Natural killer cell (primary cell): ENCODE measurements at regions not wholly inside any gene's neighbourhood (a gene's known extent, or its start where the extent isn't known, plus 50 kb on each side); places are given as distances from the start of the nearest gene placed in this dataset.

Experiments used
- ATAC-seq, 3 donors: fragments of 150-1000 bp in 2 of 3; fragments of 200-7000 bp in 1 of 3; cut with Tn5 transposase; 1 replicate in 1 of 3; 2 replicates in 2 of 3; pipeline ENCODE4 v1.10.0; 2021; ENCODE audit warnings: mild to moderate bottlenecking in 2 of 3, moderate library complexity in 2 of 3
- DNase-seq, 2 donors: peaks; one replicate each; pipeline versions ENCODE4 v3.0.0 to v3.0.0-alpha.2; 2013 to 2021; ENCODE audit warnings: mixed read lengths in 1 of 2
- H3K27ac ChIP-seq: one replicate; pipeline ENCODE4 v1.5.1; 2013; ENCODE audit warnings: mild to moderate bottlenecking, low read length
- H3K27me3 ChIP-seq: one replicate; pipeline ENCODE4 v1.6.1; 2013; ENCODE audit warnings: low read length; ENCODE audit not compliant: control insufficient read depth, insufficient read depth
- H3K36me3 ChIP-seq: one replicate; pipeline ENCODE4 v1.6.1; 2013; ENCODE audit warnings: low read length; ENCODE audit not compliant: control insufficient read depth, insufficient read depth
- H3K4me1 ChIP-seq: one replicate; pipeline ENCODE4 v1.6.1; 2013; ENCODE audit warnings: low read length; ENCODE audit not compliant: control insufficient read depth, insufficient read depth
- H3K4me3 ChIP-seq: one replicate; pipeline ENCODE4 v1.5.1; 2013; ENCODE audit warnings: low read length
- H3K9me3 ChIP-seq: one replicate; pipeline ENCODE4 v1.6.1; 2013; ENCODE audit warnings: low read length; ENCODE audit not compliant: control insufficient read depth, insufficient read depth
- H3K27ac Mint-ChIP-seq, 2 donors: one replicate each; pipeline ENCODE4 v1.8.0; 2022; ENCODE audit warnings: mild to moderate bottlenecking in 2 of 2, mixed read lengths in 2 of 2, moderate library complexity in 1 of 2
- H3K27me3 Mint-ChIP-seq, 2 donors: one replicate each; pipeline ENCODE4 v1.8.0; 2022; ENCODE audit warnings: low read depth in 2 of 2, mixed read lengths in 2 of 2
- H3K36me3 Mint-ChIP-seq: one replicate; pipeline ENCODE4 v1.8.0; 2022; ENCODE audit warnings: mixed read lengths
- H3K4me1 Mint-ChIP-seq, 2 donors: one replicate each; pipeline ENCODE4 v1.8.0; 2022; ENCODE audit warnings: mixed read lengths in 2 of 2
- H3K4me3 Mint-ChIP-seq: one replicate; pipeline ENCODE4 v1.8.0; 2022; ENCODE audit warnings: mild to moderate bottlenecking, moderate library complexity, mixed read lengths
- H3K9me3 Mint-ChIP-seq, 2 donors: one replicate each; pipeline ENCODE4 v1.8.0; 2022; ENCODE audit warnings: mixed read lengths in 2 of 2
- WGBS: methylation state at CpG from one replicate; pipeline ENCODE4 v1.1.7; 2013; ENCODE audit warnings: missing lambda C conversion rate; ENCODE audit not compliant: insufficient coverage; 5-methylcytosine and 5-hydroxymethylcytosine counted together
- intact Hi-C: fragments of 100-400 bp; cut with micrococcal nuclease; formaldehyde crosslinking; loops from one replicate; pipeline ENCODE4 v1.14.2; 2022
- TF ChIP-seq, protein P1 (sequence below): fragments of 200-600 bp; IDR thresholded peaks from one replicate; pipeline ENCODE4 v1.8.0; 2022; ENCODE audit warnings: antibody characterized with exemption

DNA sequence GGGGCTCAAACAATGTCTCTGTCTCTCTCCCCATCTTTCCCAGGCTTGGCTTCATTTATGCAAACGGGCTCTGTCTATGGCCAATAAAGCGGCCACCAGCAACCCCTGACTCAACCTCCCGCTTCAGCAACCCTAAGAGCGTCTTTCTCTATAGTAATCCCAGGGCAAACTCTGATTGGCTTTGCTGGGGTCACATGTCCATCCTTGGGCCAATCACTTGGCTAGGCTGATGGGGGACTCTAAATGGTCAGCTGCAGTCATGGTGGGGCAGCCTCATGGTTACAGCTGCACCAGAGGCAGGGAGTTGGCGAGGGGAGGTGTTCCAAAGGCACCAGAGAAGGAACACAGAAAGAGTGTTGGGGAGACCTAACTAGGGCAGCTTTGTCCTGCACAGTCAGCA is 68.5 kb upstream of the BLCAP start:
- H3K36me3 Mint-ChIP-seq: no peaks in the 10 kb centered on the region

DNA sequence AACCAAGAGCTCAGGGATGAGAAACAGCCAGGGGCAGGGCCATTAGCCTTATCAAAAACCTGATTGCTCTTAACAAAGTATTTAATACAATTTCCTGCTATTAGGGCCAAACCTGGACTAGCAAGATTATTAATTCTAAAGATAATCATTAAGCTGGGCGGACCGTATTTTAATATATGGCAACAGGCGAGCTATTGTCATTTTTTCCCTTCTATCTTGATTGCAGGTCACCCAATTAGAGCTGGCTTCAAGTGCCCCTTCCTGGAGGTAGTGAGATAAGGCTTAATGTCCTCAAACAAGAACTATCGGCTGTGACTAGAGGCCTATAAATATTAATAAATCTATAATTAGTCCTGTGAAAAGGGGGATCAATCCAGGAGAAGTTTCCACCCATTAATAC is 66.0 kb upstream of the BLCAP start:
- Mint-ChIP-seq H3K36me3 (no peaks in the 10 kb centered on the region), H3K27me3 (peaks cover 11 to 36% of the 10 kb centered on the region in 2 donors), H3K9me3 (no peaks in the 10 kb centered on the region), H3K27ac (no peak overlapping the region), H3K4me1 (no peaks in the 10 kb centered on the region), H3K4me3 (no peak overlapping the region)
- peaks cover 3% of the 10 kb centered on the region for H3K27me3 ChIP-seq
- no peak for ATAC-seq
- intact Hi-C loops: no loop called here
- no peak overlapping the region for H3K4me3 ChIP-seq
- no peak overlapping the region for H3K27ac ChIP-seq
- H3K4me1 ChIP-seq: no peaks in the 10 kb centered on the region
- no peaks in the 10 kb centered on the region for H3K36me3 ChIP-seq
- H3K9me3 ChIP-seq: no peaks in the 10 kb centered on the region
- WGBS: 89% methylated on average over 3 of the region's 4 CpGs
- DNase-seq: no peak
- TF ChIP-seq, protein P1, sequence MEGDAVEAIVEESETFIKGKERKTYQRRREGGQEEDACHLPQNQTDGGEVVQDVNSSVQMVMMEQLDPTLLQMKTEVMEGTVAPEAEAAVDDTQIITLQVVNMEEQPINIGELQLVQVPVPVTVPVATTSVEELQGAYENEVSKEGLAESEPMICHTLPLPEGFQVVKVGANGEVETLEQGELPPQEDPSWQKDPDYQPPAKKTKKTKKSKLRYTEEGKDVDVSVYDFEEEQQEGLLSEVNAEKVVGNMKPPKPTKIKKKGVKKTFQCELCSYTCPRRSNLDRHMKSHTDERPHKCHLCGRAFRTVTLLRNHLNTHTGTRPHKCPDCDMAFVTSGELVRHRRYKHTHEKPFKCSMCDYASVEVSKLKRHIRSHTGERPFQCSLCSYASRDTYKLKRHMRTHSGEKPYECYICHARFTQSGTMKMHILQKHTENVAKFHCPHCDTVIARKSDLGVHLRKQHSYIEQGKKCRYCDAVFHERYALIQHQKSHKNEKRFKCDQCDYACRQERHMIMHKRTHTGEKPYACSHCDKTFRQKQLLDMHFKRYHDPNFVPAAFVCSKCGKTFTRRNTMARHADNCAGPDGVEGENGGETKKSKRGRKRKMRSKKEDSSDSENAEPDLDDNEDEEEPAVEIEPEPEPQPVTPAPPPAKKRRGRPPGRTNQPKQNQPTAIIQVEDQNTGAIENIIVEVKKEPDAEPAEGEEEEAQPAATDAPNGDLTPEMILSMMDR: no peak

More for the DNA sequence above, 68.5 kb upstream of the BLCAP start:
- Mint-ChIP-seq H3K27me3 (peaks cover 18 to 47% of the 10 kb centered on the region in 2 donors), H3K4me1 (no peaks in the 10 kb centered on the region), H3K27ac (no peak overlapping the region), H3K4me3 (no peak overlapping the region), H3K9me3 (no peaks in the 10 kb centered on the region)
- 91% methylated on average over 5 of the region's 5 CpGs for WGBS
- Histone ChIP-seq H3K4me3 (no peak overlapping the region), H3K27me3 (peaks cover 3% of the 10 kb centered on the region), H3K36me3 (no peaks in the 10 kb centered on the region), H3K27ac (no peak overlapping the region), H3K9me3 (no peaks in the 10 kb centered on the region), H3K4me1 (no peaks in the 10 kb centered on the region)
- ATAC-seq: no peak
- DNase-seq: no peak
- intact Hi-C loops: no loop called here
- TF ChIP-seq, protein P1: no peak

DNA sequence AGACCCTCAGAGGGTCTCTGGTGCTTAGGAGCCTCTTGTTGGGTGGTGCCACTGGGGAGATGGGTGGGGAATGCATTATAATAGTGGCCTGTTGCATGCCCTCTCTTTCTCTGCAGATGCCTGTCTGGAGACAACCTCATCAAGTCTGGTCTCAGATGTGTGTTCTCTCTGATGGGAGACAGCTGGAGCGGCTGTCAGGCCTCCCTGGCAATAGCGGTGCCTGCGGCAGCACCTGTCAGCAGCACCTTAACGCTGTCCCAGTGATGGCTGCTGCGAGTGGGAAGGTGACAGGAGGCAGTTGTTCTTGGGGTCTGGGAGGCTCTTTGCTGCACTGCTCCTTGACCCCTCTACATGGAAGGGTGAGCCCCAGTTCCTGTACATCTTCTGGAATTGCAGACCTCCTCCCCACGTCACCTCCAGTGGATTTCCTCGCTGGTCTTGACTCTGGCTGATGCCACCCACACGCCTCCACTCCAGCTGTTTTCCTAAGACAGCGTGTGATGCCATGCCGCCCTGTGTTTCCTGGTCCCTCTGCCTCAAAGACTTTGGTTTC is 63.3 kb upstream of the BLCAP start:
- H3K27ac ChIP-seq: no peak overlapping the region
- H3K36me3 ChIP-seq: no peaks in the 10 kb centered on the region
- TF ChIP-seq, protein P1: no peak
- no peaks in the 10 kb centered on the region for H3K27me3 ChIP-seq
- ATAC-seq (no peak), DNase-seq (no peak)
- H3K4me3 ChIP-seq: no peak overlapping the region
- Mint-ChIP-seq H3K9me3 (peaks cover 0 to 3% of the 10 kb centered on the region in 2 donors), H3K27ac (no peak overlapping the region), H3K36me3 (no peaks in the 10 kb centered on the region), H3K4me3 (no peak overlapping the region), H3K27me3 (peaks cover 15 to 30% of the 10 kb centered on the region in 2 donors), H3K4me1 (no peaks in the 10 kb centered on the region)
- no peaks in the 10 kb centered on the region for H3K4me1 ChIP-seq
- WGBS: 81% methylated on average over 10 of the region's 10 CpGs
- intact Hi-C loops: no loop called here
- H3K9me3 ChIP-seq: no peaks in the 10 kb centered on the region

DNA sequence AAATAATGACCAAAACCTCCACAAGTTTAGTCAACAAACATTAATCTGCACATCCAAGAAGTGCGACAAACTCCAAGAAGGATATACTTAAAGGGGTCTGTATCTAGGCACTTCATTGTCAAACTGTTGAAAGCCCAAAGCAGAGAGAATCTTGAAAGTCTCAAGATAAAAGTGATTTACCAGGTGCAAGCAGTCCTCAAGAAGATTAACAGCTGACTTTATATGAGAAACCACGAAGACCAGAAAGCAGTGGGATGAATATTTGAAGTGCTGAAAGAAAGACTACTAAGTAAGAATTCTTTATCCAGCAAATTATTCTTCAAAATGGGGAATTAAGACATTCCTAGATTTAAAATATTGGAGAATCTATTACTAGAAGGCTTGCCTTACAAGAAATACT is 58.4 kb upstream of the BLCAP start:
- WGBS: 100% methylated on average over 1 of the region's 2 CpGs
- H3K9me3 ChIP-seq: no peaks in the 10 kb centered on the region
- no peaks in the 10 kb centered on the region for H3K4me1 Mint-ChIP-seq
- no peak overlapping the region for H3K4me3 Mint-ChIP-seq
- no peaks in the 10 kb centered on the region for H3K36me3 ChIP-seq
- H3K4me1 ChIP-seq: no peaks in the 10 kb centered on the region
- intact Hi-C loops: no loop called here
- no peak for DNase-seq
- TF ChIP-seq, protein P1: no peak
- peaks cover 17 to 25% of the 10 kb centered on the region in 2 donors for H3K27me3 Mint-ChIP-seq
- no peaks in the 10 kb centered on the region for H3K36me3 Mint-ChIP-seq
- H3K27me3 ChIP-seq: peaks cover 4% of the 10 kb centered on the region
- H3K27ac ChIP-seq: no peak overlapping the region
- no peak overlapping the region for H3K4me3 ChIP-seq
- H3K9me3 Mint-ChIP-seq: peaks cover 0 to 6% of the 10 kb centered on the region in 2 donors
- no peak overlapping the region for H3K27ac Mint-ChIP-seq
- ATAC-seq: no peak
